GM12891 (cell line): ENCODE measurements at regions not wholly inside any gene's neighbourhood (a gene's known extent, or its start where the extent isn't known, plus 50 kb on each side); places are given as distances from the start of the nearest gene placed in this dataset.

ENCODE experiments used
- POLR2A ChIP-seq: IDR thresholded peaks from 2 replicates; pipeline ENCODE4 v1.6.1; 2011; ENCODE audit warnings: low read depth, low read length, control low read depth
- POLR2AphosphoS5 ChIP-seq: IDR thresholded peaks from 2 replicates; pipeline ENCODE4 v1.6.1; 2011; ENCODE audit warnings: low read depth, low read length, control low read depth
- SPI1 ChIP-seq: IDR thresholded peaks from 2 replicates; pipeline ENCODE4 v1.6.1; 2011; ENCODE audit warnings: low read depth, low read length, control low read depth
- TAF1 ChIP-seq: IDR thresholded peaks from 2 replicates; pipeline ENCODE4 v1.6.1; 2011; ENCODE audit warnings: low read depth, low read length, control low read depth

- TF ChIP-seq POLR2AphosphoS5 (no peak), POLR2A (no peak), TAF1 (no peak), SPI1 (no peak)
Measured at GRCh38 chr11:90614318-90614717, 391.5 kb upstream of the CHORDC1 start.
